Activated naive CD4-positive, alpha-beta T cell treated with anti-CD3 and anti-CD28 coated beads, Interleukin-2, amount 50 U/mL, for 16 hours (primary cell): ENCODE measurements at regions not wholly inside any gene's neighbourhood (a gene's known extent, or its start where the extent isn't known, plus 50 kb on each side); places are given as distances from the start of the nearest gene placed in this dataset.

ENCODE experiments used
- DNase-seq: peaks from one replicate; pipeline ENCODE4 v3.0.0-alpha.2; 2020

GRCh38 chr1:108050158-108050557, 85.2 kb upstream of the VAV3 start:
- no peak for DNase-seq

- DNase-seq: peak; percentile 29
Observed at GRCh38 chr1:108049178-108049819, 84.3 kb upstream of the VAV3 start.

- no peak for DNase-seq
Observed at GRCh38 chr1:108048301-108049177, 83.6 kb upstream of the VAV3 start.

GRCh38 chr1:108047085-108047484, 82.1 kb upstream of the VAV3 start:
- DNase-seq: no peak

- no peak for DNase-seq
Observed at GRCh38 chr1:108046026-108046425, 81.0 kb upstream of the VAV3 start.

GRCh38 chr1:108045460-108045859, 80.5 kb upstream of the VAV3 start:
- DNase-seq: no peak

GRCh38 chr1:108044318-108044717, 79.3 kb upstream of the VAV3 start:
- DNase-seq: no peak

GRCh38 chr1:108043707-108044106, 78.7 kb upstream of the VAV3 start:
- no peak for DNase-seq

GRCh38 chr1:108042610-108043009, 77.6 kb upstream of the VAV3 start:
- DNase-seq: no peak

GRCh38 chr1:108041360-108042142, 76.6 kb upstream of the VAV3 start:
- no peak for DNase-seq

- no peak for DNase-seq
Observed at GRCh38 chr1:108038653-108039236, 73.8 kb upstream of the VAV3 start.

- no peak for DNase-seq
Observed at GRCh38 chr1:108036796-108037562, 72.0 kb upstream of the VAV3 start.

- DNase-seq: no peak
Observed at GRCh38 chr1:108034396-108034795, 69.4 kb upstream of the VAV3 start.

- DNase-seq: no peak
Observed at GRCh38 chr1:108033550-108033951, 68.6 kb upstream of the VAV3 start.

GRCh38 chr1:108028841-108029388, 63.9 kb upstream of the VAV3 start:
- DNase-seq: no peak

GRCh38 chr1:108027389-108027788, 62.4 kb upstream of the VAV3 start:
- no peak for DNase-seq

- no peak for DNase-seq
Observed at GRCh38 chr1:108017698-108018097, 52.7 kb upstream of the VAV3 start.

GRCh38 chr1:108016451-108016920, 51.5 kb upstream of the VAV3 start:
- DNase-seq: no peak
